ENCODE measurements at regions not wholly inside any gene's neighbourhood (a gene's known extent, or its start where the extent isn't known, plus 50 kb on each side); places are given as distances from the start of the nearest gene placed in this dataset.
"Not testable (repeated sequence)": the region's sequence is repeated elsewhere in the genome, so short reads cannot be mapped to it uniquely, and the experiment has no call there.

GRCh38 chr1:224554620-224555259 is 61.4 kb upstream of the CNIH3 start:
- H3K9me3 ChIP-seq = no peaks in the 10 kb centered on the region
- no peaks in the 10 kb centered on the region for H3K4me1 ChIP-seq (ENCODE audit: control insufficient read depth in 1 of 2, low read depth in 2 of 2)
- H3K27me3 ChIP-seq (replicated peaks; ENCODE audit: insufficient read depth) = no peaks in the 10 kb centered on the region
- H3K36me3 ChIP-seq = no peaks in the 10 kb centered on the region
- TF ChIP-seq CTCF (IDR thresholded peaks at IDR 0.05) = no peak
- ATAC-seq (ENCODE audit: insufficient number of reproducible peaks, low FRiP score, low read depth) (no peak), DNase-seq (ENCODE audit: low spot score) (no peak)
- no peak overlapping the region for H3K27ac ChIP-seq
- no peak overlapping the region for H3K4me3 ChIP-seq

GRCh38 chr1:224558904-224559303 is 57.2 kb upstream of the CNIH3 start:
- Histone ChIP-seq H3K27me3 (replicated peaks; ENCODE audit: insufficient read depth) (no peaks in the 10 kb centered on the region), H3K36me3 (no peaks in the 10 kb centered on the region), H3K4me1 (ENCODE audit: control insufficient read depth in 1 of 2, low read depth in 2 of 2) (no peaks in the 10 kb centered on the region), H3K4me3 (no peak overlapping the region), H3K9me3 (no peaks in the 10 kb centered on the region), H3K27ac (no peak overlapping the region)
- ATAC-seq (ENCODE audit: insufficient number of reproducible peaks, low FRiP score, low read depth) = no peak
- no peak for TF ChIP-seq CTCF (IDR thresholded peaks at IDR 0.05)
- no peak for DNase-seq (ENCODE audit: low spot score)

- no peaks in the 10 kb centered on the region for H3K4me1 ChIP-seq (ENCODE audit: control insufficient read depth in 1 of 2, low read depth in 2 of 2)
- H3K27me3 ChIP-seq (replicated peaks; ENCODE audit: insufficient read depth) = no peaks in the 10 kb centered on the region
- no peak for TF ChIP-seq CTCF (IDR thresholded peaks at IDR 0.05)
- H3K36me3 ChIP-seq = no peaks in the 10 kb centered on the region
- ATAC-seq (ENCODE audit: insufficient number of reproducible peaks, low FRiP score, low read depth) = no peak
- no peak overlapping the region for H3K27ac ChIP-seq
- no peaks in the 10 kb centered on the region for H3K9me3 ChIP-seq
- H3K4me3 ChIP-seq = no peak overlapping the region
- DNase-seq (ENCODE audit: low spot score) = no peak
These were observed 56.0 kb upstream of the CNIH3 start for GRCh38 chr1:224559981-224560728.

DNA sequence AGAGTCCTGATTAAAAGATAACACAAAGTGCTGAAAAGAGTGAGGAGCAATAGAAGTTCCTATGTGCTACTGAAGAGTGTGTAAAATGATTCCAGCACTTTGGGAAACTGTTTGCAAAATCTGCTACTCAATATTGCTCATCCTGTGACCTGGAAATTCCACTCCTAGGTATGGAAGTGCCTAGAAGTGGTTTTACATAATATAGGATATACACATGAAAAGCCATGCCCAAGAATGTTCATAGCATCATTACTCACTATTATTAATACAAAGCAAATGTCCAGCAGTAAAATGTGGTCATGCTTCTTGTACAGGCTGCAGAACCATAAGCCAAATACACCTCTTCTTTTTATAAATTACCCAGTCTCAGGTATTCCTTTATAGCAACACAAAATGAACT is 53.2 kb upstream of the CNIH3 start:
- not testable (repeated sequence) for ATAC-seq (ENCODE audit: insufficient number of reproducible peaks, low FRiP score, low read depth); H3K9me3 ChIP-seq; H3K4me1 ChIP-seq (ENCODE audit: control insufficient read depth in 1 of 2, low read depth in 2 of 2); H3K4me3 ChIP-seq; H3K27ac ChIP-seq; H3K36me3 ChIP-seq; H3K27me3 ChIP-seq (replicated peaks; ENCODE audit: insufficient read depth); DNase-seq (ENCODE audit: low spot score)

GRCh38 chr1:224563666-224564065 is 52.5 kb upstream of the CNIH3 start:
- TF ChIP-seq CTCF (IDR thresholded peaks at IDR 0.05) = no peak
- ATAC-seq (ENCODE audit: insufficient number of reproducible peaks, low FRiP score, low read depth) = no peak
- no peaks in the 10 kb centered on the region for H3K27me3 ChIP-seq (replicated peaks; ENCODE audit: insufficient read depth)

More at GRCh38 chr1:224563666-224564065, 52.5 kb upstream of the CNIH3 start:
- Histone ChIP-seq H3K27ac (no peak overlapping the region), H3K36me3 (no peaks in the 10 kb centered on the region), H3K4me3 (no peak overlapping the region), H3K4me1 (ENCODE audit: control insufficient read depth in 1 of 2, low read depth in 2 of 2) (no peaks in the 10 kb centered on the region), H3K9me3 (no peaks in the 10 kb centered on the region)
- DNase-seq (ENCODE audit: low spot score) = no peak
